ENCODE measurements at regions not wholly inside any gene's neighbourhood (a gene's known extent, or its start where the extent isn't known, plus 50 kb on each side); places are given as distances from the start of the nearest gene placed in this dataset.
A peak's percentile ranks its signal among the peaks of the same experiment; 100 is the strongest.

- no peak overlapping the region for H3K27ac Mint-ChIP-seq (ENCODE audit: low read depth, unreplicated experiment)
- CTCF ChIA-PET: interaction anchor here (1.3 to 1.7 kb wide), 3 partner anchors 11 to 99 kb away, joined by 6 to 10 read pairs (median 6); no protein-coding TSS in a partner anchor
- H3K27me3 Mint-ChIP-seq (ENCODE audit: insufficient read depth, unreplicated experiment): no peaks in the 10 kb centered on the region
- POLR2A ChIA-PET: interaction anchor here (0.8 to 0.9 kb wide), 2 partner anchors 12 to 26 kb away, joined by 3 read pairs; no protein-coding TSS in a partner anchor
- no peaks in the 10 kb centered on the region for H3K9me3 Mint-ChIP-seq (ENCODE audit: unreplicated experiment)
- no peak overlapping the region for H3K4me3 Mint-ChIP-seq (ENCODE audit: unreplicated experiment)
- DNase-seq (ENCODE audit: unreplicated experiment): no peak
- H3K36me3 Mint-ChIP-seq (ENCODE audit: insufficient read depth, unreplicated experiment): no peaks in the 10 kb centered on the region
- peaks cover 39% of the 10 kb centered on the region for H3K4me1 Mint-ChIP-seq (ENCODE audit: insufficient read depth, unreplicated experiment)
- no TSS peak for BruUV-seq (replicated peaks)
- intact Hi-C loops (cut with micrococcal nuclease): loop anchor here (2.0 to 10.0 kb wide), 2 partner anchors 95 to 219 kb away; no protein-coding TSS in a partner anchor
- TF ChIP-seq CTCF (IDR thresholded peaks at IDR 0.05; ENCODE audit: unreplicated experiment): no peak
These were observed 92.8 kb upstream of the ZMIZ1 start for GRCh38 chr10:78975926-78976325.

- no peaks in the 10 kb centered on the region for H3K9me3 Mint-ChIP-seq (ENCODE audit: unreplicated experiment)
These were observed 91.7 kb upstream of the ZMIZ1 start for GRCh38 chr10:78976825-78977755.

DNA sequence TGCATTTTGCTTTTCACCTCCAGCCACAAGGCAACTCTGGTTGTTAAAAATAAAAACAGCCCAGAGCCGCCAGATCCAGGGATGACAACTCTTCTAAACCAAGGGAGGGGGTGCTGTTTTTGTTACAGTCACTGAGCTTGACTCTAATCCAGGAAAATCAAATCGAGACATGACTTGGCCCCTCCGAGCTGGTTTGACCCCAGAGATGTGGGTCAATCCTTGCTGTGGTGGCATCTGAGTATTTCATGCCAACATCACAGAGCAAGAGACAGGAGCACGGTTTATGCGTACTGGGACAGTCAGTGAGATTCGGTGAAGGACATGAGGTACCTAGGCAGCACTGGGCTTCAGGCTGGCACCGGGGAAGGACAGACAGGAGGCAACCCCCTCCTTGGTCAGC lies 88.8 kb upstream of the ZMIZ1 start:
- ChIA-PET CTCF (interaction anchor here (0.7 kb wide), 1 partner anchor 150 kb away, joined by 3 read pairs; no protein-coding TSS in a partner anchor), POLR2A (no interaction called here)
- BruUV-seq (replicated peaks): no TSS peak
- H3K9me3 Mint-ChIP-seq (ENCODE audit: unreplicated experiment): no peaks in the 10 kb centered on the region
- H3K27ac Mint-ChIP-seq (ENCODE audit: low read depth, unreplicated experiment): no peak overlapping the region
- intact Hi-C loops (cut with micrococcal nuclease): loop anchor here (10.0 kb wide), 1 partner anchor 215 kb away; no protein-coding TSS in a partner anchor
- no peak for TF ChIP-seq CTCF (IDR thresholded peaks at IDR 0.05; ENCODE audit: unreplicated experiment)
- no peaks in the 10 kb centered on the region for H3K36me3 Mint-ChIP-seq (ENCODE audit: insufficient read depth, unreplicated experiment)
- DNase-seq (ENCODE audit: unreplicated experiment): no peak
- H3K27me3 Mint-ChIP-seq (ENCODE audit: insufficient read depth, unreplicated experiment): no peaks in the 10 kb centered on the region
- H3K4me1 Mint-ChIP-seq (ENCODE audit: insufficient read depth, unreplicated experiment): peaks cover 22% of the 10 kb centered on the region
- no peak overlapping the region for H3K4me3 Mint-ChIP-seq (ENCODE audit: unreplicated experiment)

More at GRCh38 chr10:78976825-78977755, 91.7 kb upstream of the ZMIZ1 start:
- Mint-ChIP-seq H3K4me3 (ENCODE audit: unreplicated experiment) (peak overlapping the region; percentile 0), H3K27me3 (ENCODE audit: insufficient read depth, unreplicated experiment) (no peaks in the 10 kb centered on the region), H3K27ac (ENCODE audit: low read depth, unreplicated experiment) (peak overlapping the region; percentile 35), H3K36me3 (ENCODE audit: insufficient read depth, unreplicated experiment) (no peaks in the 10 kb centered on the region), H3K4me1 (ENCODE audit: insufficient read depth, unreplicated experiment) (peaks cover 39% of the 10 kb centered on the region)
- ChIA-PET CTCF (interaction anchor here (0.5 to 0.9 kb wide), 3 partner anchors 91 to 312 kb away, joined by 3 to 5 read pairs (median 3); no protein-coding TSS in a partner anchor), POLR2A (interaction anchor here (0.7 to 2.3 kb wide), 5 partner anchors 21 to 94 kb away, joined by 3 to 7 read pairs (median 4); no protein-coding TSS in a partner anchor)
- intact Hi-C loops (cut with micrococcal nuclease): loop anchor here (10.0 kb wide), 1 partner anchor 218 kb away; no protein-coding TSS in a partner anchor
- BruUV-seq (replicated peaks): no TSS peak
- no peak for TF ChIP-seq CTCF (IDR thresholded peaks at IDR 0.05; ENCODE audit: unreplicated experiment)
- no peak for DNase-seq (ENCODE audit: unreplicated experiment)

DNA sequence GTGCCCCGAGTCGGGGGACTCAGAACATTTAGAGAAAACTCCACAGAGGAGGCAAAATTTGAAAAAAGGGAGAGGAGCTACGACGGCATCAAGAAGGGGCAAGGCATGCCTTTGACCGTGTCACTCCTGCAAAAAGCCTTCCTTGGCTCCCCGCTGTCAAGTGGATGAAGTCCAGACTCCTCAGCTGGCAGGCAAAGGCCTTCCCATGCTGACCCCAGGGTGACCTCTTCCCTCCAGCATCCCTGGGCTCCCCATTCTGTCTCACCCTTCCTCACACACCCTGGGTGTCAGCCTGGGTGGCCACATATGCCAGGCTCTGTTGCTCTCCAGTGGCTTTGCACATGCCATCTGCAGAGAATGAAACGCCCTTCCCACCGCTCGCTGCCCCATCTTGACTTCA lies 88.4 kb upstream of the ZMIZ1 start:
- Mint-ChIP-seq H3K27ac (ENCODE audit: low read depth, unreplicated experiment) (no peak overlapping the region), H3K9me3 (ENCODE audit: unreplicated experiment) (no peaks in the 10 kb centered on the region), H3K27me3 (ENCODE audit: insufficient read depth, unreplicated experiment) (no peaks in the 10 kb centered on the region), H3K4me3 (ENCODE audit: unreplicated experiment) (no peak overlapping the region), H3K4me1 (ENCODE audit: insufficient read depth, unreplicated experiment) (peaks cover 21% of the 10 kb centered on the region), H3K36me3 (ENCODE audit: insufficient read depth, unreplicated experiment) (no peaks in the 10 kb centered on the region)
- no peak for DNase-seq (ENCODE audit: unreplicated experiment)
- no TSS peak for BruUV-seq (replicated peaks)
- intact Hi-C loops (cut with micrococcal nuclease): no loop called here
- POLR2A ChIA-PET: no interaction called here
- TF ChIP-seq CTCF (IDR thresholded peaks at IDR 0.05; ENCODE audit: unreplicated experiment): no peak
- CTCF ChIA-PET: interaction anchor here (0.7 kb wide), 1 partner anchor 150 kb away, joined by 3 read pairs; no protein-coding TSS in a partner anchor

Data from MCF 10A (cell line).